HL-60 (cell line): ENCODE measurements at regions not wholly inside any gene's neighbourhood (a gene's known extent, or its start where the extent isn't known, plus 50 kb on each side); places are given as distances from the start of the nearest gene placed in this dataset.

ENCODE experiments used
- DNase-seq, 2 experiments: peaks; one replicate each; pipeline ENCODE4 v3.0.0-alpha.2; 2010 to 2020; ENCODE audit warnings: low read depth in 1 of 2, low spot score in 1 of 2
- H3K27ac ChIP-seq: fragments of 250-450 bp; sonication (Bioruptor Pico); replicated peaks from 2 replicates; pipeline ENCODE4 v1.5.1; 2020; ENCODE audit warnings: mild to moderate bottlenecking, moderate library complexity
- H3K27me3 ChIP-seq: fragments of 250-450 bp; sonication (Bioruptor Pico); 2 replicates; pipeline ENCODE4 v1.5.1; 2021; ENCODE audit warnings: mild to moderate bottlenecking, moderate library complexity; ENCODE audit not compliant: insufficient read depth, poor library complexity, severe bottlenecking
- H3K4me3 ChIP-seq: replicated peaks from 2 replicates; pipeline ENCODE4 v1.5.1; 2011; ENCODE audit warnings: mild to moderate bottlenecking, control low read depth, low read length; ENCODE audit not compliant: insufficient read depth
- GABPA ChIP-seq: IDR thresholded peaks from 2 replicates; pipeline ENCODE4 v1.6.1; 2012; ENCODE audit warnings: low read depth
- POLR2AphosphoS5 ChIP-seq: IDR thresholded peaks from 2 replicates; pipeline ENCODE4 v1.6.1; 2012; ENCODE audit warnings: low read depth
- SPI1 ChIP-seq: IDR thresholded peaks from 2 replicates; pipeline ENCODE4 v1.6.1; 2012; ENCODE audit warnings: low read depth, mild to moderate bottlenecking, borderline replicate concordance
- TF ChIP-seq, protein P1 (sequence below): IDR thresholded peaks from one replicate; pipeline ENCODE4 v1.5.1; 2011; ENCODE audit warnings: low read length, control low read depth, inconsistent platforms; ENCODE audit not compliant: insufficient read depth
- TF ChIP-seq, protein P2 (sequence below): IDR thresholded peaks from 2 replicates; pipeline ENCODE4 v1.6.1; 2012; ENCODE audit warnings: low read depth; ENCODE audit not compliant: insufficient replicate concordance

DNA sequence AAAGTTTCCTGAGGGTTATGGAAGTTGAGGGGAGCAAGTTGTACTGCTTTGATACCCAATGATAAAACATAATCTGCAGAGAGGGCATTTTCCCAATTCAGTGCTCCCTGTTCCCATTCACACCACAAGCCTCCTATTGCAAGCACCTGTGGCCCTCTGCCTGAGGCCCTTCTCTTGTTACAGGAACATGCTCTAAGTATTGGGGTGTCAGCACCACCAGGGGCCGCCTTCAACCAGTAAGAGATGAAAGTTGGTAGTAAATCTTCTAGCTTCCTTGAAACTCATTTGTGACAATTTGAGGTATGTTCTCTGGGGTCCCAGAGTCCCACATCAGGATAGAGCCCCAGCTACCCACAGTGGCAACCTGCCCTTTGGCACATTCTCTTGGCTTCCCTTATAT is 265.4 kb upstream of the ARHGEF26 start:
- DNase-seq = no peak
- Histone ChIP-seq H3K27ac (no peak overlapping the region), H3K27me3 (no peaks in the 10 kb centered on the region), H3K4me3 (no peak overlapping the region)
- no peak for TF ChIP-seq SPI1
- TF ChIP-seq, protein P1, sequence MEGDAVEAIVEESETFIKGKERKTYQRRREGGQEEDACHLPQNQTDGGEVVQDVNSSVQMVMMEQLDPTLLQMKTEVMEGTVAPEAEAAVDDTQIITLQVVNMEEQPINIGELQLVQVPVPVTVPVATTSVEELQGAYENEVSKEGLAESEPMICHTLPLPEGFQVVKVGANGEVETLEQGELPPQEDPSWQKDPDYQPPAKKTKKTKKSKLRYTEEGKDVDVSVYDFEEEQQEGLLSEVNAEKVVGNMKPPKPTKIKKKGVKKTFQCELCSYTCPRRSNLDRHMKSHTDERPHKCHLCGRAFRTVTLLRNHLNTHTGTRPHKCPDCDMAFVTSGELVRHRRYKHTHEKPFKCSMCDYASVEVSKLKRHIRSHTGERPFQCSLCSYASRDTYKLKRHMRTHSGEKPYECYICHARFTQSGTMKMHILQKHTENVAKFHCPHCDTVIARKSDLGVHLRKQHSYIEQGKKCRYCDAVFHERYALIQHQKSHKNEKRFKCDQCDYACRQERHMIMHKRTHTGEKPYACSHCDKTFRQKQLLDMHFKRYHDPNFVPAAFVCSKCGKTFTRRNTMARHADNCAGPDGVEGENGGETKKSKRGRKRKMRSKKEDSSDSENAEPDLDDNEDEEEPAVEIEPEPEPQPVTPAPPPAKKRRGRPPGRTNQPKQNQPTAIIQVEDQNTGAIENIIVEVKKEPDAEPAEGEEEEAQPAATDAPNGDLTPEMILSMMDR = no peak
- TF ChIP-seq, protein P2, sequence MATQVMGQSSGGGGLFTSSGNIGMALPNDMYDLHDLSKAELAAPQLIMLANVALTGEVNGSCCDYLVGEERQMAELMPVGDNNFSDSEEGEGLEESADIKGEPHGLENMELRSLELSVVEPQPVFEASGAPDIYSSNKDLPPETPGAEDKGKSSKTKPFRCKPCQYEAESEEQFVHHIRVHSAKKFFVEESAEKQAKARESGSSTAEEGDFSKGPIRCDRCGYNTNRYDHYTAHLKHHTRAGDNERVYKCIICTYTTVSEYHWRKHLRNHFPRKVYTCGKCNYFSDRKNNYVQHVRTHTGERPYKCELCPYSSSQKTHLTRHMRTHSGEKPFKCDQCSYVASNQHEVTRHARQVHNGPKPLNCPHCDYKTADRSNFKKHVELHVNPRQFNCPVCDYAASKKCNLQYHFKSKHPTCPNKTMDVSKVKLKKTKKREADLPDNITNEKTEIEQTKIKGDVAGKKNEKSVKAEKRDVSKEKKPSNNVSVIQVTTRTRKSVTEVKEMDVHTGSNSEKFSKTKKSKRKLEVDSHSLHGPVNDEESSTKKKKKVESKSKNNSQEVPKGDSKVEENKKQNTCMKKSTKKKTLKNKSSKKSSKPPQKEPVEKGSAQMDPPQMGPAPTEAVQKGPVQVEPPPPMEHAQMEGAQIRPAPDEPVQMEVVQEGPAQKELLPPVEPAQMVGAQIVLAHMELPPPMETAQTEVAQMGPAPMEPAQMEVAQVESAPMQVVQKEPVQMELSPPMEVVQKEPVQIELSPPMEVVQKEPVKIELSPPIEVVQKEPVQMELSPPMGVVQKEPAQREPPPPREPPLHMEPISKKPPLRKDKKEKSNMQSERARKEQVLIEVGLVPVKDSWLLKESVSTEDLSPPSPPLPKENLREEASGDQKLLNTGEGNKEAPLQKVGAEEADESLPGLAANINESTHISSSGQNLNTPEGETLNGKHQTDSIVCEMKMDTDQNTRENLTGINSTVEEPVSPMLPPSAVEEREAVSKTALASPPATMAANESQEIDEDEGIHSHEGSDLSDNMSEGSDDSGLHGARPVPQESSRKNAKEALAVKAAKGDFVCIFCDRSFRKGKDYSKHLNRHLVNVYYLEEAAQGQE = no peak
- no peak for TF ChIP-seq POLR2AphosphoS5
- TF ChIP-seq GABPA = no peak

DNA sequence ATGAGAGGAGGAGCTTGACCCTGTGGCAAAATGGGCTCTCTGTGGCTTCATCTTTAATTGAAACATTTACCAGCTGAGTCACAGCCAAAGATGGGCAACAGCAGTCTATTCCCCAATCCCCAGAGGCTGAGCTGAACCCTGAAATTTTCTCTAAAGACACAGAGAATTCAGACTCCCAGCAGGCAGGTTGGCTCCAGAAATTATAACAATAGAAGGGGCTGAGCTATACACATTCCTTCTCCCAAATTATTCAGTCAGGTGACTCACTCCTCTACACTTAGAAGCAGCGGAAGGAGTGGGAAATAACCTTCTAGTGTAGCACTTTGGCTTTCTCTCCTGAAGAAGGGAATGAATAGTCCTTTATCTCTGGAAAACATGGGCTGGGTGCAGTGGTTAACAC is 264.3 kb upstream of the ARHGEF26 start:
- H3K4me3 ChIP-seq = no peak overlapping the region
- TF ChIP-seq POLR2AphosphoS5 (no peak), SPI1 (no peak), GABPA (no peak)
- TF ChIP-seq, protein P1 = no peak
- TF ChIP-seq, protein P2 = no peak
- H3K27ac ChIP-seq = no peak overlapping the region
- DNase-seq = no peak
- H3K27me3 ChIP-seq = no peaks in the 10 kb centered on the region

DNA sequence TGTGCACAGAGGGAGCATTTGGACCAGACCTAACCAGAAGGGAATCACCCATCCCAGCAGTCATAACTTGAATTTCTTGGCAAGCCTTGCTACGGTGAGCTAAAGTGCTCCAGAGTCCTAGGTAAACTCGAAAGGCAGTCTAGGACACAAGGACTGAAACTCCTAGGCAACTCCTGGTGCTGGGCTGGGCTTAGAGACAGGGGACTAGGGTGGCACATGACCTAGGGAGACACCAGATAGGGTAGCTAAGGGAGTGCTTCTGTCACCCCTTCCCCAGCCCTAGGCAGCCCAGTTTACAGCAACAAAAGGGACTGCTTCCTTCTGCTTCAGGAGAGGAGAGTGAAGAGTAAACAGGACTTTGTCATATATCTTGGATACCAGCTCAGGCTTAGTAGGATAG is 256.4 kb upstream of the ARHGEF26 start:
- Histone ChIP-seq H3K4me3 (no peak overlapping the region), H3K27ac (no peak overlapping the region), H3K27me3 (no peaks in the 10 kb centered on the region)
- no peak for DNase-seq
- TF ChIP-seq, protein P1 = no peak
- no peak for TF ChIP-seq POLR2AphosphoS5
- no peak for TF ChIP-seq SPI1
- TF ChIP-seq, protein P2 = no peak
- TF ChIP-seq GABPA = no peak
